Right cardiac atrium (tissue), 5 donors: ENCODE measurements at regions not wholly inside any gene's neighbourhood (a gene's known extent, or its start where the extent isn't known, plus 50 kb on each side); places are given as distances from the start of the nearest gene placed in this dataset.

ENCODE experiments used
- ATAC-seq, 2 donors: fragments of 200-7000 bp; cut with Tn5 transposase; one replicate each; pipeline versions ENCODE4 v1.8.0 to v1.9.1; 2020; ENCODE audit warnings: moderate library complexity in 2 of 2, mild to moderate bottlenecking in 1 of 2
- DNase-seq, 3 donors: peaks; one replicate each; pipeline ENCODE4 v3.0.0-alpha.2; 2020
- H3K27ac ChIP-seq: one replicate; pipeline ENCODE4 v1.5.1; 2013; ENCODE audit warnings: mild to moderate bottlenecking, low read length, control low read depth, moderate library complexity
- H3K27me3 ChIP-seq: one replicate; pipeline ENCODE4 v1.6.1; 2013; ENCODE audit not compliant: control insufficient read depth, insufficient read depth
- H3K4me1 ChIP-seq: one replicate; pipeline ENCODE4 v1.6.1; 2013; ENCODE audit warnings: low read length; ENCODE audit not compliant: control insufficient read depth, insufficient read depth
- H3K4me3 ChIP-seq: one replicate; pipeline ENCODE4 v1.5.1; 2013; ENCODE audit warnings: low read length, control low read depth
- H3K9me3 ChIP-seq: one replicate; pipeline ENCODE4 v1.6.1; 2013; ENCODE audit warnings: low read length; ENCODE audit not compliant: control insufficient read depth
- WGBS: extraction: QIAGEN DNeasy Blood & Tissue Kit; methylation state at CpG from one replicate; pipeline ENCODE4 v1.1.7; 2013; 5-methylcytosine and 5-hydroxymethylcytosine counted together
- intact Hi-C, 4 donors: fragments of 100-400 bp; cut with DNase I; formaldehyde crosslinking; loops; one replicate each; pipeline versions ENCODE4 v1.11.0 to v1.14.0; 2022 to 2023
- donor health status: healthy with polysubstance abuse.
- donor health status: DM: no; HTN: yes; CAD: no.
- donor health status: DM: no; HTN: no; CAD: no.
- donor health status: DM: no; HTN: yes; CAD: no; lungs with severe emphysema.
- donor health status: DM: yes; HTN: yes; CAD: no.

GRCh38 chr11:45535033-45535432, 130.4 kb downstream of the CHST1 start:
- 72% methylated on average over 1 of the region's 1 CpG for WGBS
- no peak overlapping the region for H3K4me3 ChIP-seq
- no peaks in the 10 kb centered on the region for H3K4me1 ChIP-seq
- intact Hi-C loops, result loop anchor here in 1 of 4 donors (10.0 kb wide), 1 partner anchor 240 kb away; no protein-coding TSS in a partner anchor
- ATAC-seq, result no peak
- DNase-seq, result no peak
- H3K27ac ChIP-seq, result no peak overlapping the region
- no peaks in the 10 kb centered on the region for H3K27me3 ChIP-seq
- no peaks in the 10 kb centered on the region for H3K9me3 ChIP-seq

GRCh38 chr11:45534132-45534531, 131.3 kb downstream of the CHST1 start:
- DNase-seq (no peak), ATAC-seq (no peak)
- Histone ChIP-seq H3K27ac (no peak overlapping the region), H3K4me3 (no peak overlapping the region), H3K4me1 (no peaks in the 10 kb centered on the region), H3K9me3 (no peaks in the 10 kb centered on the region), H3K27me3 (no peaks in the 10 kb centered on the region)
- intact Hi-C loops, result loop anchor here in 1 of 4 donors (10.0 kb wide), 1 partner anchor 241 kb away; no protein-coding TSS in a partner anchor
- 87% methylated on average over 5 of the region's 5 CpGs for WGBS

DNA sequence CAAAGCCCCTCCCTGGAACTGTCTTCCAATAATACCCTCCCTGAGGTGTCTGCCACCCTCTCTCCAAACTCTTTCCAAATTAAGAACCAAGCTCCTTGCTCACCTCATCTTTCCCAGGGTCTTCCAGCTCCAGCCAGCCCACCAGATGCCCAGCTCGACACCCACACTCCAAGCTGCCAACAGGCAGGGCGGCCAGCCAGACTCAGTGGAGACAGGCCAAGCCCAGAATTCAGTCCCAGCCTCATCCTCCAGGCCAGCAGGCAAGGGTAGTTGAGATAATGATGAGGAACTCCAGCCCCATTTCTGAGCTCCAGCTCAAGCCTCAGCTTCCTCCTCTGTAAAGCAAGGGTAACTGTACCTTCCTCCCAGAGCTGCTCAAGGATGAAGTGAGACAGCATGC, 132.9 kb downstream of the CHST1 start:
- WGBS, result 45% methylated on average over 2 of the region's 2 CpGs
- peak in 1 of 2 donors; percentile 17 for ATAC-seq
- no peak overlapping the region for H3K27ac ChIP-seq
- peak in 2 of 3 donors; percentile 59 to 60 for DNase-seq
- no peaks in the 10 kb centered on the region for H3K27me3 ChIP-seq
- H3K4me3 ChIP-seq, result no peak overlapping the region
- H3K4me1 ChIP-seq, result no peaks in the 10 kb centered on the region
- intact Hi-C loops, result loop anchor here in 1 of 4 donors (10.0 kb wide), 1 partner anchor 242 kb away; no protein-coding TSS in a partner anchor
- H3K9me3 ChIP-seq, result no peaks in the 10 kb centered on the region

- ATAC-seq (no peak), DNase-seq (no peak)
- H3K9me3 ChIP-seq, result no peaks in the 10 kb centered on the region
- WGBS, result 86% methylated on average over 6 of the region's 6 CpGs
- H3K27me3 ChIP-seq, result no peaks in the 10 kb centered on the region
- no peak overlapping the region for H3K4me3 ChIP-seq
- intact Hi-C loops, result loop anchor here in 1 of 4 donors (10.0 kb wide), 1 partner anchor 244 kb away; no protein-coding TSS in a partner anchor
- H3K27ac ChIP-seq, result no peak overlapping the region
- no peaks in the 10 kb centered on the region for H3K4me1 ChIP-seq
Observed at GRCh38 chr11:45530776-45531175, 134.6 kb downstream of the CHST1 start.

DNA sequence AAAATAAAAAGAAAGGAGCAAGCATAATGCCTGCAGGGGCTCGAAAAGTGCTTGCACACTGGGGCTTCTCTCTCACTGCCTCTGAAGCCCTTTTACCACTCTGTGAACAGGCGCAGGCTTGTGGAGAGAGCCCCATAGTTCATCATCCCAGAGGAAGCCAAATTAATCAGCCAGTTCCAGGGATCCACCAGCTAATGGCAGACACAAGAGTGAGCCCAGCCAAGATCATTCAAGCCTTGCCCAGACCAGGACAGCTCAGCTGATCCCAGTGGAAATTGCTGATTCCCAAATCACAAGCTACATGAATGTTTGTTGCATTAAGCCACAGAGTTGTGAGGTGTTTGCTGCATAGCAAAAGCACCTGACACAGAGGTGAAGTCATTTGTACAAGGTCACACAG, 135.3 kb downstream of the CHST1 start:
- ATAC-seq (no peak), DNase-seq (no peak)
- intact Hi-C loops, result loop anchor here in 1 of 4 donors (10.0 kb wide), 1 partner anchor 245 kb away; no protein-coding TSS in a partner anchor
- Histone ChIP-seq H3K4me3 (no peak overlapping the region), H3K27ac (no peak overlapping the region), H3K4me1 (no peaks in the 10 kb centered on the region), H3K9me3 (no peaks in the 10 kb centered on the region), H3K27me3 (no peaks in the 10 kb centered on the region)
- WGBS, result 80% methylated on average over 2 of the region's 2 CpGs

- no peak overlapping the region for H3K4me3 ChIP-seq
- WGBS, result 88% methylated on average over 2 of the region's 2 CpGs
- no peaks in the 10 kb centered on the region for H3K27me3 ChIP-seq
- intact Hi-C loops, result no loop called here
- ATAC-seq, result no peak
- DNase-seq, result no peak
- no peaks in the 10 kb centered on the region for H3K4me1 ChIP-seq
- H3K27ac ChIP-seq, result no peak overlapping the region
- H3K9me3 ChIP-seq, result no peaks in the 10 kb centered on the region
Observed at GRCh38 chr11:45528435-45528834, 137.0 kb downstream of the CHST1 start.

DNA sequence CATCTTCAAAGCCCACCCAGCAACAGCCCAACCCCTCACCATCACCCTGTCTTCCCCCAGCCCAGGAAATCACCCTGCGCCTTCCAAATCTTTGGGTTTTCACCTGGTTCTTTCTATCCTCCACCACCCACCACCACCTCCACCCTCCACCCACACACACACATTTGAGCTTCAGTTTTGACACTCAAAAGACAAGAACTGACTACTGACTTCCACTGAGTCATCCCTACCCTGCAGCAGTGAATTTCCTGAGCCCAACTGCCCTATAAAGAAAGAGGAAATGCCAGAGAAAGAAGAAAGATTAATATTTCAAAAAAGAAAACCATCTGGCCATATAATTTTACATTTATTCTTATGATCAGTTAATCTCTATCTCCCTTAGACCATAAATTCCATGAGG, 137.5 kb downstream of the CHST1 start:
- DNase-seq (no peak), ATAC-seq (no peak)
- no peak overlapping the region for H3K27ac ChIP-seq
- no peaks in the 10 kb centered on the region for H3K27me3 ChIP-seq
- no peak overlapping the region for H3K4me3 ChIP-seq
- WGBS, result 86% methylated on average over 1 of the region's 1 CpG
- intact Hi-C loops, result no loop called here
- H3K4me1 ChIP-seq, result no peaks in the 10 kb centered on the region
- no peaks in the 10 kb centered on the region for H3K9me3 ChIP-seq

GRCh38 chr11:45525393-45525792, 140.0 kb downstream of the CHST1 start:
- Histone ChIP-seq H3K4me1 (no peaks in the 10 kb centered on the region), H3K9me3 (no peaks in the 10 kb centered on the region), H3K27ac (no peak overlapping the region), H3K27me3 (no peaks in the 10 kb centered on the region), H3K4me3 (no peak overlapping the region)
- WGBS, result 45% methylated on average over 3 of the region's 3 CpGs
- no peak for DNase-seq
- no peak for ATAC-seq
- intact Hi-C loops, result no loop called here

GRCh38 chr11:45523760-45524159, 141.7 kb downstream of the CHST1 start:
- no peak for DNase-seq
- H3K27me3 ChIP-seq, result no peaks in the 10 kb centered on the region
- no peak overlapping the region for H3K4me3 ChIP-seq
- 46% methylated on average over 5 of the region's 5 CpGs for WGBS
- no peaks in the 10 kb centered on the region for H3K9me3 ChIP-seq
- intact Hi-C loops, result no loop called here
- H3K4me1 ChIP-seq, result no peaks in the 10 kb centered on the region
- no peak for ATAC-seq
- H3K27ac ChIP-seq, result no peak overlapping the region

DNA sequence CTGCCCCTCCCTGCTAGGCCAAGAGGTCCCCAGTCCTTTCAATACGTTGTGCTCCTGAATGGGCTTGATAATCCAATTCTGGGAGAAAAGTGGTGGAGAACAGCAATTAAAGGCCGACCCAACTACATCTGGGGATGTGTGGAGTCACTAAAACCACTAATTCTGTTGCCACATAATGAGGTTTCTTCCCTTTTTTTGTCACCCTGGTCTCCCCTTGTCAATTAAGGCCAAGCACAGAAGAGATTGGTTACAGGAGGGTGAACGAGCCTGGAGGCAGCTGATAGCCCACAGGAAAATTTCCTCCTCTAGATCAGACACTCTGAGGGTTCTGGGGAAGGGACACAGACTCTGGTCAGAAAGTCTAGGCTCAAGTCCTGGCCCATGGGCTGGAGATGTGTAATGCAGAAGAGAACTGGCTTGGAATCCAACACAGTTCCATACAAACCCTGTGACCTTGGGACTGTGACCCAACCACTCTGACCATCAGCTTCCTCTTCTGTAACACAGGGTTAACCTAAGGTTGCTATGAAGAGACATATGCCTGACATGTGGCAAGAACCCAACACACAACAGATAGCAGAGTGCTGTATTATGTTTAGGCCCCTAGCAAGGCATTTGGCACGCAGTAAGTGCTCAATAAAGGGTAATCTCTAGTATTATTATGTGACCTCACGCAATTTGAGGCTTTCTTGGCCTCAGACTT, 146.4 kb downstream of the CHST1 start:
- DNase-seq (no peak), ATAC-seq (no peak)
- no peaks in the 10 kb centered on the region for H3K9me3 ChIP-seq
- no peaks in the 10 kb centered on the region for H3K27me3 ChIP-seq
- no peak overlapping the region for H3K27ac ChIP-seq
- no peaks in the 10 kb centered on the region for H3K4me1 ChIP-seq
- no peak overlapping the region for H3K4me3 ChIP-seq
- WGBS, result 82% methylated on average over 5 of the region's 5 CpGs
- intact Hi-C loops, result no loop called here

DNA sequence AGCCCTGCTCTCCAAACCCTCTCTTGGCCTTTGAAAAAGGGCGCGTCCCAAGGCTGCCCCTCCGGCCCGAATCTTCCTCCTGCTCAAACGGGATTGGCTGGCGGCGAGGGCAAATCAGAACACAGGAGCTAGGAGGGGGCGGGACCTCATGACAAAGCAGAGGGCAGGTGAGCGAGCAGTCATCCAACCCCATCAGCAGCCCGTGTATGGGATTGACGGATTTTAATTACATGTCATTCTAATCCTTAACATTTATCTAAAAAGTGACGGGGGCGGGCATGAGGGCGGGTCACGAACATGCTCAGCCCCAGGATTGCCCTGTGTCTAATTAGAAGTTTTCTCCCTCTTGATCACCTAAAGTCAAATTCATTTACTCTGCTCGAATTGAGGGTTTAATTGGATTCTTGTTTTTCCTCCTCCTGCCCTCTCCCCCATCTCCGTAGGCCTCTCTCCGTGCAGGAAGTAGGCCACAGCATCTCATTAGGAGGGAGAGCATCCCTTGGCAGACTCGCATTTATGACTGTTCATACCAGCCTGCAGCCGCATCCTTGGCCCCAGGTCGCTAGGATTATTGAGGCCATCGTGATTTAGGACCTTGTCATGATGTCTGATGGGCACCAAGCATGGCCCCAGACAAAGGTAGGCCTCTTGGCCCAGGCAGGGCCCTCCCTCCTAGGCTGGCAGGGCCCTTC, 147.1 kb downstream of the CHST1 start:
- intact Hi-C loops, result no loop called here
- H3K27ac ChIP-seq, result no peak overlapping the region
- WGBS, result 86% methylated on average over 22 of the region's 22 CpGs
- no peaks in the 10 kb centered on the region for H3K4me1 ChIP-seq
- no peak for DNase-seq
- H3K4me3 ChIP-seq, result no peak overlapping the region
- no peak for ATAC-seq
- no peaks in the 10 kb centered on the region for H3K27me3 ChIP-seq
- no peaks in the 10 kb centered on the region for H3K9me3 ChIP-seq
